ENCODE measurements at regions not wholly inside any gene's neighbourhood (a gene's known extent, or its start where the extent isn't known, plus 50 kb on each side); places are given as distances from the start of the nearest gene placed in this dataset.

- peaks cover 5% of the 10 kb centered on the region; the same call in 1 of the 2 replicates for H3K9me3 Mint-ChIP-seq
- H3K4me1 Mint-ChIP-seq (ENCODE audit: low read depth) = no peaks in the 10 kb centered on the region
- DNase-seq = no peak
- peaks cover 24% of the 10 kb centered on the region for H3K27me3 Mint-ChIP-seq (ENCODE audit: insufficient read depth)
- H3K4me3 Mint-ChIP-seq = no peak overlapping the region
- no peak overlapping the region for H3K27ac Mint-ChIP-seq
- H3K36me3 Mint-ChIP-seq (ENCODE audit: low read depth) = peaks cover 5% of the 10 kb centered on the region; the same call in 1 of the 2 replicates
- TF ChIP-seq, protein P1, sequence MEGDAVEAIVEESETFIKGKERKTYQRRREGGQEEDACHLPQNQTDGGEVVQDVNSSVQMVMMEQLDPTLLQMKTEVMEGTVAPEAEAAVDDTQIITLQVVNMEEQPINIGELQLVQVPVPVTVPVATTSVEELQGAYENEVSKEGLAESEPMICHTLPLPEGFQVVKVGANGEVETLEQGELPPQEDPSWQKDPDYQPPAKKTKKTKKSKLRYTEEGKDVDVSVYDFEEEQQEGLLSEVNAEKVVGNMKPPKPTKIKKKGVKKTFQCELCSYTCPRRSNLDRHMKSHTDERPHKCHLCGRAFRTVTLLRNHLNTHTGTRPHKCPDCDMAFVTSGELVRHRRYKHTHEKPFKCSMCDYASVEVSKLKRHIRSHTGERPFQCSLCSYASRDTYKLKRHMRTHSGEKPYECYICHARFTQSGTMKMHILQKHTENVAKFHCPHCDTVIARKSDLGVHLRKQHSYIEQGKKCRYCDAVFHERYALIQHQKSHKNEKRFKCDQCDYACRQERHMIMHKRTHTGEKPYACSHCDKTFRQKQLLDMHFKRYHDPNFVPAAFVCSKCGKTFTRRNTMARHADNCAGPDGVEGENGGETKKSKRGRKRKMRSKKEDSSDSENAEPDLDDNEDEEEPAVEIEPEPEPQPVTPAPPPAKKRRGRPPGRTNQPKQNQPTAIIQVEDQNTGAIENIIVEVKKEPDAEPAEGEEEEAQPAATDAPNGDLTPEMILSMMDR (IDR thresholded peaks at IDR 0.05) = no peak
These were observed 131.5 kb downstream of the SPAG6 start for GRCh38 chr10:22476601-22477321.

- peaks cover 5% of the 10 kb centered on the region; the same call in 1 of the 2 replicates for H3K4me1 Mint-ChIP-seq (ENCODE audit: low read depth)
- H3K4me3 Mint-ChIP-seq = no peak overlapping the region
- TF ChIP-seq, protein P1 (IDR thresholded peaks at IDR 0.05) = no peak
- peaks cover 5% of the 10 kb centered on the region; the same call in 1 of the 2 replicates for H3K36me3 Mint-ChIP-seq (ENCODE audit: low read depth)
- peaks cover 5% of the 10 kb centered on the region; the same call in 1 of the 2 replicates for H3K9me3 Mint-ChIP-seq
- H3K27me3 Mint-ChIP-seq (ENCODE audit: insufficient read depth) = peaks cover 16% of the 10 kb centered on the region
- no peak overlapping the region for H3K27ac Mint-ChIP-seq
- no peak for DNase-seq
These were observed 132.3 kb downstream of the SPAG6 start for GRCh38 chr10:22477334-22478287.

GRCh38 chr10:22478555-22479334 is 133.4 kb downstream of the SPAG6 start:
- Mint-ChIP-seq H3K9me3 (peaks cover 5% of the 10 kb centered on the region; the same call in 1 of the 2 replicates), H3K36me3 (ENCODE audit: low read depth) (peaks cover 5% of the 10 kb centered on the region; the same call in 1 of the 2 replicates), H3K4me1 (ENCODE audit: low read depth) (peaks cover 5% of the 10 kb centered on the region), H3K27me3 (ENCODE audit: insufficient read depth) (peaks cover 16% of the 10 kb centered on the region), H3K27ac (no peak overlapping the region), H3K4me3 (no peak overlapping the region)
- no peak for DNase-seq
- TF ChIP-seq, protein P1 (IDR thresholded peaks at IDR 0.05) = no peak

- peaks cover 5% of the 10 kb centered on the region for H3K4me1 Mint-ChIP-seq (ENCODE audit: low read depth)
- H3K36me3 Mint-ChIP-seq (ENCODE audit: low read depth) = peaks cover 5% of the 10 kb centered on the region; the same call in 1 of the 2 replicates
- H3K27ac Mint-ChIP-seq = no peak overlapping the region
- H3K27me3 Mint-ChIP-seq (ENCODE audit: insufficient read depth) = peaks cover 16% of the 10 kb centered on the region
- no peak for DNase-seq
- TF ChIP-seq, protein P1 (IDR thresholded peaks at IDR 0.05) = no peak
- peaks cover 5% of the 10 kb centered on the region; the same call in 1 of the 2 replicates for H3K9me3 Mint-ChIP-seq
- H3K4me3 Mint-ChIP-seq = no peak overlapping the region
These were observed 134.1 kb downstream of the SPAG6 start for GRCh38 chr10:22479419-22479818.

DNA sequence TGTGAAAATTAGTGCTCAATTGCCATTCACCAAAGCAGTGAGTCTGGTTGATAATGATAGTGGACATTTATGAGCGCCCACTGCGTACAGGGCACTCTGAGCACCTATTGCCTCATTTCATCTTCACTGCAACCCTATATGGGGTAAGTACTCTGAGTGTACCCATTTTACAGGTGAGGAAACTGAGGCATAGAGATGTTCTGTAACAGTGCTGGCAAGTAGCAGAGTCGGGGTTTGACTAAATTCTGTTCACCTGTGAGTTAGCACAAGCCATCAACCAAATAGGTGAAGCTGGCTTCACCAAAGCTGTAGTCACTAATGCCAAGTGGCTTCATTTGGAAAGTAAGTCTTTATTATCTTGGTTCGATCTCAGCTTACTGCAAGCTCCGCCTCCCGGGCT is 135.8 kb downstream of the SPAG6 start:
- DNase-seq = no peak
- H3K36me3 Mint-ChIP-seq (ENCODE audit: low read depth) = no peaks in the 10 kb centered on the region
- TF ChIP-seq, protein P1 (IDR thresholded peaks at IDR 0.05) = no peak
- H3K4me3 Mint-ChIP-seq = no peak overlapping the region
- no peaks in the 10 kb centered on the region for H3K9me3 Mint-ChIP-seq
- peaks cover 11% of the 10 kb centered on the region; the same call in 1 of the 2 replicates for H3K27me3 Mint-ChIP-seq (ENCODE audit: insufficient read depth)
- H3K27ac Mint-ChIP-seq = no peak overlapping the region
- H3K4me1 Mint-ChIP-seq (ENCODE audit: low read depth) = peaks cover 5% of the 10 kb centered on the region
